ENCODE measurements at regions not wholly inside any gene's neighbourhood (a gene's known extent, or its start where the extent isn't known, plus 50 kb on each side); places are given as distances from the start of the nearest gene placed in this dataset.

DNA sequence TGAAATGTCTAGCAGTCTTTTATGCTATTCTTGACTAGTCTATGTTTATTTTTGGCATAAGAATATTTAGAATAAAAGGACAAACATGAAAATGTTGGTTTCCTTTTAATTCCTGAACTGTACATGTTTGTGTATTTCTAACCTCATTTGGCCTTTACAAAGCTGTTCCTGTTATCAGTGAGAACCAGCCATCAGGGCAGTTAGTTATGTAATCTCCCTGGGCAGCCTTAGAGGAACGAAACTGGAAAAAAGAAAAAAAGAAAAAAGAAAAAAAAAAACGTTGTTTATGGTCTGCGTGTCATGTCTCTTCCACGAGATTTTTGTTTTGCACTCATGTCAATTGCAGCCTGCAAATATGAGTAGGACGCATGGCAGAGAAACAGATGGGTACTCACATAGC, 193.7 kb downstream of the MAGEB5 start:
- ATAC-seq, result no peak
- TF ChIP-seq SIN3A (IDR thresholded peaks at IDR 0.05; ENCODE audit: low read depth, low read length) (no peak), GATAD2B (conservative IDR thresholded peaks at IDR 0.05; ENCODE audit: low read depth) (no peak), BHLHE40 (IDR thresholded peaks at IDR 0.05; ENCODE audit: borderline replicate concordance in 1 of 2, low read depth in 2 of 2, low read length in 1 of 2) (no peak), NR2C2 (IDR thresholded peaks at IDR 0.05; ENCODE audit: borderline replicate concordance, control insufficient read depth, insufficient read length, low read depth) (no peak)
- no peaks in the 10 kb centered on the region for H3K36me3 ChIP-seq (ENCODE audit: control insufficient read depth in 2 of 2, insufficient read depth in 2 of 2, low read length in 1 of 2)
- no peak for DNase-seq (ENCODE audit: low read depth, low spot score)
- H3K27me3 ChIP-seq (replicated peaks in 1 of 2; ENCODE audit: control insufficient read depth in 2 of 2, insufficient read depth in 2 of 2, low read length in 1 of 2), result no peaks in the 10 kb centered on the region
- ChIA-PET SMC1A (ENCODE audit: uncharacterized antibody, unreplicated experiment) (no interaction called here), CTCF (interaction anchor here (1.0 kb wide), 2 partner anchors 33 to 34 kb away, joined by 4 to 5 read pairs; no protein-coding TSS in a partner anchor), RAD21 (ENCODE audit: unreplicated experiment) (no interaction called here), POLR2A (no interaction called here)
- H3K9ac ChIP-seq (ENCODE audit: control insufficient read depth, insufficient read depth, low read length), result no peak overlapping the region
- intact Hi-C loops (cut with micrococcal nuclease; ENCODE audit: unreplicated experiment), result no loop called here
- no peaks in the 10 kb centered on the region for H3K79me2 ChIP-seq (ENCODE audit: control insufficient read depth, insufficient read depth, low read length)
- H3K27ac ChIP-seq (ENCODE audit: control insufficient read depth, insufficient read depth), result no peak overlapping the region
- in situ Hi-C loops (cut with MboI), result no loop called here
- H3K4me3 ChIP-seq, result no peak overlapping the region
- no peak overlapping the region for H2AFZ ChIP-seq (ENCODE audit: control insufficient read depth, low read depth, low read length)
- no peaks in the 10 kb centered on the region for H4K20me1 ChIP-seq (ENCODE audit: control insufficient read depth, insufficient read depth)
- no peak overlapping the region for H3K4me2 ChIP-seq (ENCODE audit: control insufficient read depth, insufficient read depth)
- WGBS (ENCODE audit: insufficient coverage, insufficient replicate concordance, low lambda C conversion rate, missing lambda C conversion rate), result 19% methylated on average over 5 of the region's 5 CpGs
- no peaks in the 10 kb centered on the region for H3K4me1 ChIP-seq (ENCODE audit: control insufficient read depth, insufficient read depth, low read length)
- H3K9me3 ChIP-seq (replicated peaks; ENCODE audit: control insufficient read depth, insufficient read depth, low read length), result no peaks in the 10 kb centered on the region
- BruUV-seq (replicated peaks), result no TSS peak
- no peak for FAIRE-seq

DNA sequence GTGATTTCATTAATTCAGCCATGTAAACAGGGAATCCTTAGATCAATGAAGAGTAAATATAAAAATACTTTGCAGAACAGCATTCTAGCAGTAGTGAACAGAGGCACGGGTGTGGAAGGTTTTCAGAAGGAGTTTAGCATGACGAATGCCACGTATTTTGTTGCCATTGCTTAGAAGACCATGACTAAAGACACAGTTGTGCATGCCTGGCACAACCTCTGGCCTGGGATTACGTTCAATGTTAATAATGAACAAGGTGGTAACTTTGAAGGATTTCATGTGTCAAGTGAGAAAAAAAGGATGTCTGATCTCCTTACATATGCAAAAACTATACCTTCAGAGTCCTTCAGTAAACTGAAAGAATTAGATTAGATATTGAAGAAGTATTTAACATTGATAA, 171.9 kb downstream of the MAGEB5 start:
- Histone ChIP-seq H3K9me3 (replicated peaks; ENCODE audit: control insufficient read depth, insufficient read depth, low read length) (no peaks in the 10 kb centered on the region), H3K27me3 (replicated peaks in 1 of 2; ENCODE audit: control insufficient read depth in 2 of 2, insufficient read depth in 2 of 2, low read length in 1 of 2) (no peaks in the 10 kb centered on the region), H4K20me1 (ENCODE audit: control insufficient read depth, insufficient read depth) (no peaks in the 10 kb centered on the region), H3K4me1 (ENCODE audit: control insufficient read depth, insufficient read depth, low read length) (no peaks in the 10 kb centered on the region), H2AFZ (ENCODE audit: control insufficient read depth, low read depth, low read length) (no peak overlapping the region), H3K36me3 (ENCODE audit: control insufficient read depth in 2 of 2, insufficient read depth in 2 of 2, low read length in 1 of 2) (no peaks in the 10 kb centered on the region), H3K4me3 (no peak overlapping the region), H3K79me2 (ENCODE audit: control insufficient read depth, insufficient read depth, low read length) (no peaks in the 10 kb centered on the region), H3K27ac (ENCODE audit: control insufficient read depth, insufficient read depth) (no peak overlapping the region), H3K4me2 (ENCODE audit: control insufficient read depth, insufficient read depth) (no peak overlapping the region), H3K9ac (ENCODE audit: control insufficient read depth, insufficient read depth, low read length) (no peak overlapping the region)
- SMC1A ChIA-PET (ENCODE audit: uncharacterized antibody, unreplicated experiment), result no interaction called here
- intact Hi-C loops (cut with micrococcal nuclease; ENCODE audit: unreplicated experiment) (no loop called here), in situ Hi-C loops (cut with MboI) (no loop called here)
- ATAC-seq (no peak), DNase-seq (ENCODE audit: low read depth, low spot score) (no peak), FAIRE-seq (no peak)
- CTCF ChIA-PET, result no interaction called here
- POLR2A ChIA-PET, result no interaction called here
- RAD21 ChIA-PET (ENCODE audit: unreplicated experiment), result no interaction called here
- 3% methylated on average over 4 of the region's 4 CpGs for WGBS (ENCODE audit: insufficient coverage, insufficient replicate concordance, low lambda C conversion rate, missing lambda C conversion rate)
- no TSS peak for BruUV-seq (replicated peaks)
- TF ChIP-seq JUNB (IDR thresholded peaks at IDR 0.05), result no peak
- no peak for TF ChIP-seq STAT3 (IDR thresholded peaks at IDR 0.05; ENCODE audit: low read depth, low read length)
- no peak for TF ChIP-seq ZNF217 (IDR thresholded peaks at IDR 0.05)
- no peak for TF ChIP-seq ZNF24 (IDR thresholded peaks at IDR 0.05)

All from GM12878 (cell line).